DOHH2 (cell line): ENCODE measurements at regions not wholly inside any gene's neighbourhood (a gene's known extent, or its start where the extent isn't known, plus 50 kb on each side); places are given as distances from the start of the nearest gene placed in this dataset.

Source experiments
- H3F3A ChIP-seq: fragments of 200-600 bp; sonication (generic), shearing (Covaris generic); 2 replicates; pipeline ENCODE4 v1.6.0; 2016; ENCODE audit warnings: antibody characterized with exemption, mild to moderate bottlenecking; ENCODE audit not compliant: control insufficient read depth, insufficient read depth
- H3K27ac ChIP-seq: fragments of 200-600 bp; sonication (generic); 2 replicates; pipeline ENCODE4 v1.5.1; 2014; ENCODE audit warnings: low read depth, mild to moderate bottlenecking, low read length, moderate library complexity
- H3K27me3 ChIP-seq: fragments of 200-600 bp; sonication (generic); 2 replicates; pipeline ENCODE4 v1.6.1; 2014; ENCODE audit warnings: mild to moderate bottlenecking, low read length, mixed read lengths; ENCODE audit not compliant: control insufficient read depth
- H3K36me3 ChIP-seq: fragments of 200-600 bp; sonication (generic); 2 replicates; pipeline ENCODE4 v1.6.1; 2014; ENCODE audit warnings: mild to moderate bottlenecking, low read length, moderate library complexity, mixed read lengths; ENCODE audit not compliant: control insufficient read depth
- H3K4me1 ChIP-seq: fragments of 200-600 bp; sonication (generic); 2 replicates; pipeline ENCODE4 v1.6.1; 2014; ENCODE audit warnings: mild to moderate bottlenecking, low read length, mixed read lengths; ENCODE audit not compliant: control insufficient read depth
- H3K4me2 ChIP-seq: fragments of 200-600 bp; sonication (generic); 2 replicates; pipeline ENCODE4 v1.6.0; 2014; ENCODE audit warnings: mild to moderate bottlenecking, low read length, moderate library complexity
- H3K4me3 ChIP-seq: fragments of 200-600 bp; sonication (generic); 2 replicates; pipeline ENCODE4 v1.5.1; 2014; ENCODE audit warnings: mild to moderate bottlenecking, low read length, mixed read lengths
- H3K79me2 ChIP-seq: fragments of 200-600 bp; sonication (generic); 2 replicates; pipeline ENCODE4 v1.6.1; 2014; ENCODE audit warnings: mild to moderate bottlenecking, low read length, mixed read lengths; ENCODE audit not compliant: control insufficient read depth
- H3K9me2 ChIP-seq: fragments of 200-600 bp; sonication (generic); replicated peaks from 2 replicates; pipeline ENCODE4 v1.6.1; 2014; ENCODE audit warnings: mild to moderate bottlenecking, low read length, mixed read lengths; ENCODE audit not compliant: control insufficient read depth
- H3K9me3 ChIP-seq: fragments of 200-600 bp; sonication (generic); 2 replicates; pipeline ENCODE4 v1.6.1; 2014; ENCODE audit warnings: antibody characterized with exemption, low read length, mixed read lengths; ENCODE audit not compliant: control insufficient read depth, insufficient read depth
- H4K20me1 ChIP-seq: fragments of 200-600 bp; sonication (generic); 2 replicates; pipeline ENCODE4 v1.6.0; 2014; ENCODE audit warnings: low read depth, mild to moderate bottlenecking, antibody characterized with exemption, low read length, moderate library complexity; ENCODE audit not compliant: control insufficient read depth, insufficient read depth
- EZH2phosphoT487 ChIP-seq: fragments of 200-600 bp; sonication (generic); IDR thresholded peaks from 2 replicates; pipeline ENCODE4 v1.6.1; 2017; ENCODE audit warnings: borderline replicate concordance, mild to moderate bottlenecking, antibody characterized with exemption, low read length, moderate library complexity, mixed read lengths
- TF ChIP-seq, protein P1 (sequence below): fragments of 200-600 bp; sonication (generic); IDR thresholded peaks from one replicate; pipeline ENCODE4 v1.5.1; 2014; ENCODE audit warnings: antibody characterized with exemption, mild to moderate bottlenecking, low read depth, low read length; ENCODE audit not compliant: poor library complexity, severe bottlenecking

DNA sequence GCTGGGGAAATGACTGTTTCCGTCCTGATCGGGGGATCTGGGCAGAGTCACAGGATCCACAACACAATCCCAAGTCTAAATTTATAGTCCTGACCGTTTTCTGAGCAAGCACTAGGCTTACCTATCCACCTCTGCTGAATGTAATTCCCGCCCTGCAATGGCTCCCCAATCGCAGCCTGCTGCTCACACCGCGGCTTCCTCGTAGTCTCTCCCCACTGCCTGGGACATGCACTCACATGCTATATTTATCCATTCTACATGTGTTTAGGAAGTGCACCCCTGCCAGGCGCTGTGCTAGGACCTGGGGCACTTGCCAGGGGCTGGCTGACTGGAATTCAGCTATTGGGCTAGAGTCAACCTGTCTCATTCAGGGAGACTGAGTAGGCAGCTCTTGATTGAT is 246.6 kb upstream of the CSF3R start:
- no peaks in the 10 kb centered on the region for H3K79me2 ChIP-seq
- no peak overlapping the region for H3K4me2 ChIP-seq
- no peaks in the 10 kb centered on the region for H3K9me2 ChIP-seq
- H3K36me3 ChIP-seq = no peaks in the 10 kb centered on the region
- H3K9me3 ChIP-seq = no peaks in the 10 kb centered on the region
- TF ChIP-seq, protein P1, sequence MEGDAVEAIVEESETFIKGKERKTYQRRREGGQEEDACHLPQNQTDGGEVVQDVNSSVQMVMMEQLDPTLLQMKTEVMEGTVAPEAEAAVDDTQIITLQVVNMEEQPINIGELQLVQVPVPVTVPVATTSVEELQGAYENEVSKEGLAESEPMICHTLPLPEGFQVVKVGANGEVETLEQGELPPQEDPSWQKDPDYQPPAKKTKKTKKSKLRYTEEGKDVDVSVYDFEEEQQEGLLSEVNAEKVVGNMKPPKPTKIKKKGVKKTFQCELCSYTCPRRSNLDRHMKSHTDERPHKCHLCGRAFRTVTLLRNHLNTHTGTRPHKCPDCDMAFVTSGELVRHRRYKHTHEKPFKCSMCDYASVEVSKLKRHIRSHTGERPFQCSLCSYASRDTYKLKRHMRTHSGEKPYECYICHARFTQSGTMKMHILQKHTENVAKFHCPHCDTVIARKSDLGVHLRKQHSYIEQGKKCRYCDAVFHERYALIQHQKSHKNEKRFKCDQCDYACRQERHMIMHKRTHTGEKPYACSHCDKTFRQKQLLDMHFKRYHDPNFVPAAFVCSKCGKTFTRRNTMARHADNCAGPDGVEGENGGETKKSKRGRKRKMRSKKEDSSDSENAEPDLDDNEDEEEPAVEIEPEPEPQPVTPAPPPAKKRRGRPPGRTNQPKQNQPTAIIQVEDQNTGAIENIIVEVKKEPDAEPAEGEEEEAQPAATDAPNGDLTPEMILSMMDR = no peak
- TF ChIP-seq EZH2phosphoT487 = no peak
- no peaks in the 10 kb centered on the region for H4K20me1 ChIP-seq
- peaks cover 2% of the 10 kb centered on the region; the same call in 1 of the 2 replicates for H3K27me3 ChIP-seq
- H3F3A ChIP-seq = no peaks in the 10 kb centered on the region
- H3K27ac ChIP-seq = no peak overlapping the region
- H3K4me3 ChIP-seq = no peak overlapping the region
- no peaks in the 10 kb centered on the region for H3K4me1 ChIP-seq

DNA sequence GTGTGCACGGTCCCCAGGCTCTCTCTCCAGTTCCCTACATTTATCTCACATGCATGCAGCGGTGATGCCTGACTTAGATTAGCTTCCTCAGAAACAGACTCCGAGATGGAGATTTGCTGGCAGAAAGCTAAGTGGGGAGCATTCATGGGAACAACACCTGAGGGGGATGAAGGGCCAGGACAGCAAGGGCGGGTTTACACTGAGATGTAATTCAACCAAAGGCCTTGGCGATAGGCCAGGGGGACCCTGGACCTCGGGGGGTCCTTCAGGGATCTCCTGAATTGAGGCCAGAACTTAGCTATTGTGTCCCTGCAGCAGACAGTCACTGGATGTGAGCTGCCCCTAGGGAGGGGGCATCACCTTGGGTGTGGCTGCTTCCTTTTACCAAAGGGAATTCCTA is 246.1 kb upstream of the CSF3R start:
- H3K36me3 ChIP-seq = no peaks in the 10 kb centered on the region
- peaks cover 4% of the 10 kb centered on the region; the same call in 1 of the 2 replicates for H3K27me3 ChIP-seq
- no peak overlapping the region for H3K4me2 ChIP-seq

DNA sequence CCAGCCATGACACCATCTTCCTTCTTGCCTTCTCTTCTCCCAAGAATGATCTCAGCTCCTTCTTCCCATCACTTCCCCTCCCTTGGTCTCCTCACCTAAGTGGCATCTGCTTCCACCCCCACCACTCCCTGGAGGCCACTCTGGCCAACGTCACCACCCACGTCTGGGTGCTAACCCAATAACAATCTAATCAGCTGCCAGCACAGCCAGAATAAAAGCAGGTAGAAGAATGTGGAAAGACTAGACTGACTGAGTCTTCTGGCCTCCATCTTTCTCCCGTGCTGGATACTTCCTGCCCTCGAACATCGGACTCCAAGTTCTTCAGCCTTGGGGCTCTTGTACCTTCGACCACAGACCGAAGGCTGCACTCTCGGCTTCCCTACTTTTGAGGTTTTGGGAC is 245.3 kb upstream of the CSF3R start:
- H3K4me1 ChIP-seq = no peaks in the 10 kb centered on the region
- no peaks in the 10 kb centered on the region for H3K9me3 ChIP-seq
- H3K4me2 ChIP-seq = no peak overlapping the region
- TF ChIP-seq, protein P1 = no peak
- TF ChIP-seq EZH2phosphoT487 = no peak
- no peaks in the 10 kb centered on the region for H4K20me1 ChIP-seq
- no peaks in the 10 kb centered on the region for H3F3A ChIP-seq
- no peak overlapping the region for H3K4me3 ChIP-seq
- H3K79me2 ChIP-seq = no peaks in the 10 kb centered on the region
- H3K36me3 ChIP-seq = no peaks in the 10 kb centered on the region
- peaks cover 4% of the 10 kb centered on the region; the same call in 1 of the 2 replicates for H3K27me3 ChIP-seq
- H3K27ac ChIP-seq = no peak overlapping the region
- H3K9me2 ChIP-seq = no peaks in the 10 kb centered on the region

More for the DNA sequence above, 246.1 kb upstream of the CSF3R start:
- H3K27ac ChIP-seq = no peak overlapping the region
- no peaks in the 10 kb centered on the region for H4K20me1 ChIP-seq
- TF ChIP-seq, protein P1 = no peak
- no peak for TF ChIP-seq EZH2phosphoT487
- H3K9me3 ChIP-seq = no peaks in the 10 kb centered on the region
- H3K4me1 ChIP-seq = no peaks in the 10 kb centered on the region
- no peaks in the 10 kb centered on the region for H3K79me2 ChIP-seq
- H3K9me2 ChIP-seq = no peaks in the 10 kb centered on the region
- H3K4me3 ChIP-seq = no peak overlapping the region
- no peaks in the 10 kb centered on the region for H3F3A ChIP-seq

DNA sequence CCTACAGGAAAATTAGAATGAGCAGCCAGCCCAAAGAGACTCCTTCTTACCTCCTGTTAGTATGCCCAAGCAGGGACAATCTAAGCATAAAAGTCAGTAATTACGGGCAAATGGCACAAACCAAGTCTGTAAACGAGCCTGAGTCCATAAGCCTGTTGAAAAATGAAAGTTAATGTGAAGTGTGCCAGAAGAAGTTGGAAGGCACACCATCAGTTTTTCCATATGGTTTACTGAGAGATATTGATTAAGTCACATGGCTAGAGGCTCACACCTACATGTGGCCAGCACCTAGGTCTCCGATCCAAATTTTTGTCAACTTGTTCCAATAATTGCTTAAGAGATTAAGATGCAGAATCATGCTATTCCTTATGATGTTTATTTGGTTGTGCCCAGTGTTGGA is 242.4 kb upstream of the CSF3R start:
- Histone ChIP-seq H3K27me3 (peaks cover 4% of the 10 kb centered on the region; the same call in 1 of the 2 replicates), H3K4me3 (no peak overlapping the region), H3K4me1 (no peaks in the 10 kb centered on the region), H3K79me2 (no peaks in the 10 kb centered on the region), H4K20me1 (no peaks in the 10 kb centered on the region), H3K27ac (no peak overlapping the region), H3K4me2 (no peak overlapping the region), H3K9me3 (no peaks in the 10 kb centered on the region), H3K36me3 (no peaks in the 10 kb centered on the region), H3F3A (no peaks in the 10 kb centered on the region), H3K9me2 (no peaks in the 10 kb centered on the region)
- TF ChIP-seq EZH2phosphoT487 = no peak
- TF ChIP-seq, protein P1 = no peak
